ENCODE measurements at regions not wholly inside any gene's neighbourhood (a gene's known extent, or its start where the extent isn't known, plus 50 kb on each side); places are given as distances from the start of the nearest gene placed in this dataset.
"Not testable (repeated sequence)": the region's sequence is repeated elsewhere in the genome, so short reads cannot be mapped to it uniquely, and the experiment has no call there.

DNA sequence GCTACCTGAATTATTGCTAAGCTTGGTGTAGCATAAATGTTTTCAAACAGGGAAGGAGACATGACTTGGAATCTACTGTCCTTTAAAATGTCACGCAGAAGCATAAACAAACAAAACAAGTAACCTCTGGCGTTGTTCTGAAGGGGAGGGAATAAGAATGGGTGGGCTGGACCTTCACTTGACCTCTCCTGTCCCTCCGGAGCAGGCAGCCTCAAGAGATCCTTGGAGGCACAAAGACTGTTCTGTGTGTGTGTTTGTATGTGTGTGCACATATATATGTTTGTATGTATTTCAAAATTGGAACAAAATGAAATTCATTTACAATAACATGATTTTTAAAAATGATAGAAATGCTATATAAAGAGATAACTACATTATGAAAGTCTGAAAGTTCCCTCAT is 91.3 kb upstream of the DCLK2 start:
- DNase-seq (ENCODE audit: low read depth in 2 of 2) = no peak

DNA sequence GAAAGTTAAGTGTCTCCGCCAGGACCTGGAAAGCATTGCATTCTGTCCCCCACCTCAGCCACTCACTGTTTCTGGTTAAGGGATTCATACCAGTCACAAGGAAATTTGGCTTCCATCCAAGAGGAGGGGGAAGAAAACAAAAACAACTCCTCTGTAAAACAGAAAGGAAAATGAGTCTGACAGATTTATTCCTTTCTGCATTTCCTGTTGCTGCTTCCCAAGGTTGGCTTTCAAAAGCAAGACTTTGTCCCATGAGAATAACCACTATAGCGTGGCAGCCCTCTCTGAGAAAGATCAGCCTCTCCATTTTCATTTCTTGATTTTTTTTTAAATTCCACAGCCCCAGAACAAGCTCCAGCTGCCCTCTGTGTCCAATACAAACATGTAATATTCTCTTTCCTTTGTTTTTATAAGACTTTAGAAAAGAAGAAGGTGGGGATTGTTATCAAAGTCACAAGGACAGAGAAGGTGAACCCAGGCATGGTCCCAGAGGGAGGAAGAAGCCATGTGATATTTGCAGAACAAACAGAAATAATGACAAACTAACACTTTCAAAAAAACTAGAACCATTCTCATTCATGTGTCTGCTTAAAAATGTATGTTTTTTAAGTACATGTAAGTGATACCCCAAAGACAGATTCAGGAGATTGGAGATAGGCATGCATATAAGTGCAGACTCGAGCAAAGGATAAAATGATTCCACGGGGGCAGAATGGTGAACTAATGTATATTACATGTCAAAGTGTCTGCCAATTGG is 90.7 kb upstream of the DCLK2 start:
- DNase-seq (ENCODE audit: low read depth in 2 of 2) = no peak

DNA sequence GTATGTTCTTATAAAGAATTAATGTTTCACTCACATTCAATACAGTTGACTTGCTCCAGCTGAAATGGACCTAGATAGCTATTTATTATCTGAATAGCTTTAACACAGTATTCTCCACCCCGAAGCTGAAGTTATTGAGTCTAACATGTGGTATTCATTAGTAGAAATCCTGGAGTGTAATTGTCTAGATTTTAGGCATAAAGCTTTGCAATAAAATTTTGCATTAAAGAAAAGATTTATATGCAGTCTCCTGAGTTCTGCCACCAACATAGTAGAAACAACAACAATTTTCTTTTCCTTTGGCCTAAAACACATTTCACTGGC is 90.2 kb upstream of the DCLK2 start:
- DNase-seq (ENCODE audit: low read depth in 2 of 2) = no peak

DNA sequence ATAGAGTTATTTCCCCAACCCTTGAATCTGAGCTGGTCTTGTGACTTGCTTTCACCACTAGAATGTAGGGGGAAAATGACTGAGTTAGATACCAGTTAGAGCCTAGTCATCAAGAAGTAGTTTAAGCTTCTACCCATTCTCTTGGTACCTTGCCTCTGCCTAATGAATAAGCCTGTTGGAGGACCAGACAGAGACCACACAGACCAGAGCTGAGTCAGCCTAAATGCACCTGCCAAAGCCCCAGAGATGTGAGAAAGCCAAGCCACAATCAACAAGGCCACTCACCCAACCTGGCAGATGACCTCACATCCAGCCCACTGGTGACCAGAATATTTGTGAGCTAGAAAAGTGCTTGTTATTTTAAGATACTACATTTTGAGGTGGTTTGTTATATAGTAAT is 85.2 kb upstream of the DCLK2 start:
- no peak for DNase-seq (ENCODE audit: low read depth in 2 of 2)

DNA sequence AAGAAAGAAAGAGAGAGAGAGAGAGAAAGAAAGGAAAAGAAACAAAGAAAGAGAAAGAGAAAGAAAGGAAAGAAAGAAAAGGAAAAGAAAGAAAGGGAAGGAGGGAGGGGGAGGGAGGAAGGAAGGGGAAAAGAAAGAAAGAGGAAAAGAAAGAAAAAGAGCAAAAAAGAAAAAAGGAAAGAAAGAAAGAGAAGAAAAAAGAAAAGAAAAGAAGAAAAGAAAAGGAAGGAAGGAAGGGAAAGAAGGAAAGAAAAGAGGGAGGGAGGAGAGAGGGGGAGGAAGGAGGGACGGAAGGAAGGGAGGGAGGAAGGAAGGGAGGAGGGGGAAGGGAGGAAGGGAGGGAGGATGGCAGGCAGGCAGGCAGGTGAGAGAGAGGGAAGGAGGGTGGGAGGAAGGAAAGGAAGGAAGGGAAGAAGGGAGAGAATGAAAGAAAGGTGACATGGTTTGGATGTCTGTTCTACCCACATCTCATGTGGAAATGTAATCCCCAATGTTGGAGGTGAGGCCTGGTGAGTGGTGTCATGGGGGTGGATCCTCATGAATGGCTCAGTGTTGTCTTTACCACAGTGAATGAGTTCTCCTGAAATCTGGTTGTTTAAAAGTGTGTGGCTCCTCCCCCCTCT is 83.0 kb upstream of the DCLK2 start:
- DNase-seq (ENCODE audit: low read depth in 2 of 2) = no peak

DNA sequence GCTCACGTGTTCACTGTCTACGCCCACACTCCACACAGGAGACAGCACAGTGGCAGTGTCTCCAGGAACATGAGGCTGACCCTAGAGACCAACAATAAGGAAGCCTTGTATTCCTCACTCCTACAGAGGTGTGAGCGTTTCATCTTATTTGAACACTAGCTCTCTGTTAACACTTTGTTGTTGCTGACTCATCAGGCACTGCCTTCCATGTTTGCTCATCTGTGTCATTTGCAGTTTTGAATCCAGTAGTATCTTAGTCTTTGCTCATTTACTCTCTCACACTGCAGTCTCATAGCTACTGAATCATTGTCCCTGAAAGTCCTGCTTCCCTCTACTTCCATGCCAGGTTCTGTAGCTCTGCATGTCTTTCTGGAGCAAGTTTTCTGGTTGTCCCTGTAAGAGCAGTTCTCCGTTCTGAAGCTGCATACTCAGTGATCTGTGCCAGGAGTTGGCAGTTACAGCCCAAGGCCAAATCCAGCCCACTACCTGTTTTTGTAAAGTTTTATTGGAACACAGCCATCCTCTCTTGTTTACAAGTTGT is 80.3 kb upstream of the DCLK2 start:
- DNase-seq (ENCODE audit: low read depth in 2 of 2) = no peak

DNA sequence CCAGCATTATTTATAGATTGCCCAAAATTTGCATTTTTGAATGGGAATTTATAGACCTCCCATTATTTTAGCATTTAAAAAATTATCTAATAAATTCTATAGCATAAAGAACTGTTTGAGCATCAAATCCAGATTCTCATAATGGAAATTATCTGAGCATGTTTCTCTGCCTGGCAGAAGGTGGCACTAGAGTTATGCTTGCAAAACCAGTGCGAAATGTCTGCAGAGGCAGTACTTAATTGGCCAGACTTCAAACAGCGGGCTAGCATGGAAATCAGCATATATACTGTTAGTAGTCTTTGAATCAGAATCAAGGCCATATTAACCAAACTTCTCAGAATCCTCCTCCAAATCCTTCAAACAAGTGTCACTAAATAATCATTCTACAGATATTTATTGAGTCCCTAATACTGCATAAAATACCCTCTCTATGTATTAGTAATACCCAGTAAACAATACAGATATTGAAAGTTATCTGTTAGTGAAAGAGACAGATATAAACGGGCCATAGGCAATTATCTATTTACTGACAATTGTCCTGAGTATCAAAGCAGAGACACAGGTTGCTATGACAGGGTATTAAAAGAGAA is 78.7 kb upstream of the DCLK2 start:
- no peak for DNase-seq (ENCODE audit: low read depth in 2 of 2)

DNA sequence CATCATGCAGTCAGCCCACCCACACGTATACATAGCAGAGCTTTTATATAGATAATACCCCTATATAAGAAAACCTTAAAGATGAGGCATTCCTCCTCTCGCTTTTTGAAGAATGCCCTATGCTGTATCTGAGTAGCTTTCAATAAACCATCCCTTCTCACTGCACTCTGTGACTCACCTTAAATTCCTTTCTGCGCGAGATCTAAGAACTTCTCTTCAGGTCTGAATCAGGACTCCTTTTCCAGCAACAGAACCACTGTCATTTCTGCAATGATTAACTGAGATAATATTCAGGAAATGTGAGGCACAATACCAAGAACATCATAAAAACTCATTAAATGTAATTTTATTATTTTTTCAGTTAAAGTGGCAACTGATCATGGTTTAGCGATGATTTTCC is 76.4 kb upstream of the DCLK2 start:
- no peak for DNase-seq (ENCODE audit: low read depth in 2 of 2)

DNA sequence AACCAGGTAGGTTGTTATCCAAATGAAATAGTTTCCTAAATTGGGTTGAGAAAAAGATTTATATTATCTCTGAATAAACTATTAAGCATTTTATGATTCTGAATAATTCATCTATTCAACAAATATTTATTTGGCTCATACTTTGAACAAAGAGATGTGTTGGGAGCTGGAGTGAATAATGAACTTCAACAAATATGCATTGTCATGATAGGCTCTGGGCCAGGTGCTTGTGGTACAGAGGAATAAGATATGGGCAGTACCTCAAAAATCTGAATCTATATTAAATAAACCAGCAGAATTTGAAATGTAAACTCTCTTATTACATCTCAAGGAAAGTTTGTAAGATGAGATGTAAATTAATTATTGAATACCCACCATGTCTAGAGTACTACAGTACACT is 75.7 kb upstream of the DCLK2 start:
- no peak for DNase-seq (ENCODE audit: low read depth in 2 of 2)

DNA sequence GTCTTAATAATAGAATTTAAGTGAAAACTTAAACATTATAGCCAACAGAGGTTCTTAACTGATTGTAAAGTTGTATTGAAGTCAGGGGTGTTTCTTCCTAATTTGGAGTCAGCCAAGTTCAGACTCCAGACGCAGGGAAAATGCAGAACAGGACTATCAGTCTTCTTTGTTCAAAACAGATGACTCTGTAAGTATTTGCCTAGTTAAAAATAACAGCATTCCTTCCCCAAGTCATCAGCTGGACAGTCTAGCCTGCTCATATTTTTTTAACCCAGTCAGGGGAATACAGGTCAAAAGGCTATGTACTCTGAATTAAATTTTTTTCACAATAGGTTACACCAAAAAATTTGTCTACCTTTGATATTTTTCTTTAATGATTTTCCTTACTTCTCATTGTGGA is 73.8 kb upstream of the DCLK2 start:
- no peak for DNase-seq (ENCODE audit: low read depth in 2 of 2)

DNA sequence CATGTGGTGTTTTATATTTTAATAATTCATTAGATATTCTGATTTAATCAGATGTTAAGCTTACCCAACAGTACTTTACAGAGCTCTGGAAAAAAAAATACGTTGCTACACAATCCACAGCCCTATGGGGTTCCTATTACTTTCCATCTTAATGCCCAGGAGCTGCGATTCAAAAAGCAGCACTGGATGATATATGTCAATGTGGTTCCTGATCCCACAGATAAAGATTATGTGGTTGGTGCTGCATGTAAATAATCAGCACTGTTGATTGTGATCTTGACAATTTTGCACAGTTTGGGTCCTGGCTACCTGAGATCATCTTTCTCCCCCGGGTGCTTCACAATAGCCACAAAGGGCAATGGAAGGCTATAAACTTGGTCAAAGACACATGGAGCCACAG is 72.7 kb upstream of the DCLK2 start:
- DNase-seq (ENCODE audit: low read depth in 2 of 2) = no peak

DNA sequence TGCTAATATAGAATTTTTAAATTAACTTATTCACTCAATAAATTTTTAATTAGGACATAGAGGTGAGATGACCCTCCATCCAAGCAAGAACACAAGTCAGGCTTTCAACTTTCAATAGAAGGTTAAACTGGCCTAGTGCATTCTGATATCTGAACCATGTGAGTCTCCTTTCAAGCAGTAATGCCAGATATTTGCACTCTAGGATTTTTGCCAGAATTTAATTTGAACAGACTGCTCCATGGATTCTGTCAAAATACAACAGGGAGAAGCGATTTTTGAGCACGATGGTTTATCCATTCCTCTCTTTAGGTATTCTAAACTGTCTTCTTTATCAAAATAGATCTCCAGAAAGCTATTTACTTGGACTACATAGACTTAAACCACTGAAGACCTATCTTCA is 72.0 kb upstream of the DCLK2 start:
- no peak for DNase-seq (ENCODE audit: low read depth in 2 of 2)

DNA sequence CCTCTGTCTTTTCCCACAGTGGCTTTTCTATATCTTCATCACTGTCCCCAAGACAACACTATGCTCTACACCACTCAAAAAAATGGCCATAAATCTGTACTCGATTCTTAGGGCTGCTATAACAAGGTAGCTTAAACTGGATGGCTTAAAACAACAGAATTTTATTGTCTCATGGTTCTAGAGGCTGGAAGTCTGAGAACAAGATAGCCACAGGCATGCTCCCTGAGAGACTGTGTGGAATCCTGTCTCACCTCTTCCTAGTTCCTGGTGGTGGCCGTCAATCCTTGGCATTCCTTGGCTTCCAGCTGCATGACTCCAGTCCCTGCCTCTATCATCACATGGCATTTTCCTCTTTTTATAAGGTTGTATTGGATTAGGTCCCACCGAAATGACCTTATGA is 70.7 kb upstream of the DCLK2 start:
- DNase-seq (ENCODE audit: low read depth in 2 of 2) = no peak

DNA sequence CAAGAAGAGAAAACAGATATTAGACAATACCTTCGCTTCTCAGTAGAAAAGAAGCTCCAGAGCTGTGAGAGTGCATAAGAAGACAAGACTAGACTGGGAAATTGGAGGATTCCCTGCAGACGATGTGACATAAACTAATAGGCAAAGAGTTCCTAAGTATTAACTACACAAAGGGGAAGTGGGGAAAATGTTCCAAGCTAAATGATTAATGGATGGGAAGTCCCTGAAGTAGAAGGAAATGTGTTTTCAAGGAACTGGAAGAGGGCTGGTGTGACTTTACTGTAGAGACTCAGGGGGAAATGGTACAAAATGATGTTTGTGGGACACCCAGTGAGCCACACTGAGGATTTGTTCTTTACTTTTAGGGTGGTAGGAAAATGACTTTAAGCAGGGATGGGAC is 69.7 kb upstream of the DCLK2 start:
- DNase-seq (ENCODE audit: low read depth in 2 of 2) = no peak

DNA sequence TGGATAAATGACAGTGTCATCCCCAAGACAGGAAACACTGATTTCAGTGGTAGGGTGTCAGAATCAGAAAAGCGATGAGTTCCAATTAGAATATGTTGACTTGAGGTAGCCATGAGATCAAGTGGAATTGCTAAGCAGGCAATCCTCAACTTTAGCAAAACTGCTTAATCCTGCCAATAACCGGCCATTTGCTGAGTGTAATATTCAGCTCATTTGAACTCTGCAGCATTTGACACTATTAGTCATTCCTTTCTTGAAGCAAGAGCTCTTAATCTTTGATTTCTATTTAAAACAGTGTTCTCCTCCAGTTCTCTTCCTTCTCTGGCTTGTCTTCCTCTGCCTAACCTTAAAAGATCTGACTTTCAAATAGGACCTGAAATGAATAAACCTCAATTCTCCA is 68.7 kb upstream of the DCLK2 start:
- no peak for DNase-seq (ENCODE audit: low read depth in 2 of 2)

DNA sequence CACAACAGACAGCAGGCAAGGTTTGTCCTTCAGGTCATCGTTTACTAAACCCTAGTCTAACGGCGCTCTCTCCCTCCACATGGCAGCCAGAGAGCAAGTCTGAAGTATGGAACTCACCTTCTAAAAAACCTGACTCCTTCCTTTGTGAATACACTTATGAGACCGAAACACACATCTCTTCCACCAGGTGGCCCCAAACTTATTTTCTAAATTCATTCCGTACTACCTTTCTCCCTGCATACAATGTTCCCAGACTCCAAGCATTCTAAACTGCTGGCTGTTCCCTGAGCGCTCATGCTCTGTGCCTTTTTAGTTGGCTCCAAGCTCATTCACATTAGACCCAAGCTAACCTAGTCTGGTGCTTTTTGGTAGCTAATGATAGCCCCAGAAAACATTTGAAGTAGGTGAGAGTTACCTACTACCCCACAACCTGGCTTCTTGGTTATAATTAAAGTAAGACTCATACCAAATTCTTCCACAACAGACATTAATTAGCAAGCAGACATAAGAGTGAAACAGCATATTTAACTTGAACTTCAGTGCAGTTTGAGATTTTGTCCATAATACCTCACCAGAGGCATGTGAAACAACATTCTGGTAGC is 67.6 kb upstream of the DCLK2 start:
- DNase-seq (ENCODE audit: low read depth in 2 of 2) = no peak

DNA sequence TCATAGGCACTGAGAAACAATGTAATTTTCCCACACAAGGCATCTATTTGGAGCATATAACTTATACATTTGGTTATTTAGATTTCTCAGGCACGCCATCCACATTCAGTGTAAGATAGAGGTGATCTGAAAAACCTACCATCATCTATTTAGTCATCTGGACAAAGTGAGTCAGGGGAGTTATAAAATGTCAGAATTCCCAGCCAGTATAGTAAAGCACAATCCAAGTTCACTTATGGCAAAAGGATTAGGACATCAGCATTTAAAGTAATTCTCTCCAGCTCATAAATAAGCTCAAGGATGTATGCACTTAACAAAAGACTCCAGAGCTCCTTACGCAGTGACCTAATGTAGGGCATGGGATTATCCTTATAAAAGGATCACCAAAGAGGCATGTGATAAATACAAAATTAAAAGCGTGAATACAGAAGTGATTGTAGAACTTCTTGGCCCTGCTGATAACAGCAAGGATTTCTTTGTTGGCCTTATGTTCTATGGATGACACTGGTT is 65.3 kb upstream of the DCLK2 start:
- no peak for DNase-seq (ENCODE audit: low read depth in 2 of 2)

DNA sequence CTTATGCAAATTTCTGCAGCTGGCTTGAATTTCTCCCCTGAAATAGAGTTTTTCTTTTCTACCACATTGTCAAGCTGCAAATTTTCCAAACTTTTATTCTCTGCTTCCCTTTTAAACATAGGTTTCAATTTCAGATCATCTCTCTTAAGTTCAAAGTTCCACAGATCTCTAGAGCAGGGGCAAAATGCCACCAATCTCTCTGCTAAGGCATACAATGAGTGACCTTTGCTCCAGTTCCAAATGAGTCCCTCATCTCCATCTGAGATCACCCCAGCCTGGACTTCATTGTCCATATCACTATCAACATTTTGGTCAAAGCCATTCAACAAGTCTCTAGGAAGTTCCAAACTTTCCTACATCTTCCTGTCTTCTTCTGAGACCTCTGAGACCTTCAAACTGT is 62.3 kb upstream of the DCLK2 start:
- not testable (repeated sequence) for DNase-seq (ENCODE audit: low read depth in 2 of 2)

DNA sequence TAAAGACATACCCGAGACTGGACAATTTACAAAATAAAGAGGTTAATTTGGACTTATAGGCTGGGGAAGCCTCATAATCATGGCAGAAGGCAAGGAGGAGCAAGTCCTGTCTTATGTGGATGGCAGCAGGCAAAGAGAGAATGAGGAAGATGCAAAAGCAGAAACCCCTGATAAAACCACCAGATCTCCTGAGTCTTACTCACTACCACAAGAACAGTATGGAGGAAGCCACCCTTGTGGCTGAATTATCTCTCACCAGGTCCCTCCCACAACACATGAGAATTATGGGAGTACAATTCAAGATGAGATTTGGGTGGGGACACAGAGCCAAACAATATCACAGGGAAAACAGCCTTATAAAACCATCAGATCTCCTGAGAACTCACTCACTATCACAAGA is 61.6 kb upstream of the DCLK2 start:
- not testable (repeated sequence) for DNase-seq (ENCODE audit: low read depth in 2 of 2)

DNA sequence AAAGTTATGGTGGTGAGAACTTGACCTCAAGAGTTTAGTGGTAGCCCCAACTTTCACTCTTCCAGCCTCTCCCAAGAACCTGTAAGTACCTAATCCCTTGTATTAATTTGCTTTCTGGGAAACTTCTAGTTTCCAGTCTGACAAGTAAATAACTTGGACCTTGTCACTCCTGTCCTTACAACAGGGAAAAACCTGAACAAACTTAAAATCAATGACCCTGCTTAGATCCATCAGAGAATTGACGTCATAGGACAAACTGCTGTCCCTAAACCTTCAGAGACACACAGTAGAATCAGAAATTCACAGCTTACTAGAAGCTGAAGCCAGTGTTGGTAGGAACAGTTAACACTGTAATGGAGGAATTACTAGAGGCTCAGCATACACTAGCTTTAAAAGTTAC is 60.0 kb upstream of the DCLK2 start:
- no peak for DNase-seq (ENCODE audit: low read depth in 2 of 2)

DNA sequence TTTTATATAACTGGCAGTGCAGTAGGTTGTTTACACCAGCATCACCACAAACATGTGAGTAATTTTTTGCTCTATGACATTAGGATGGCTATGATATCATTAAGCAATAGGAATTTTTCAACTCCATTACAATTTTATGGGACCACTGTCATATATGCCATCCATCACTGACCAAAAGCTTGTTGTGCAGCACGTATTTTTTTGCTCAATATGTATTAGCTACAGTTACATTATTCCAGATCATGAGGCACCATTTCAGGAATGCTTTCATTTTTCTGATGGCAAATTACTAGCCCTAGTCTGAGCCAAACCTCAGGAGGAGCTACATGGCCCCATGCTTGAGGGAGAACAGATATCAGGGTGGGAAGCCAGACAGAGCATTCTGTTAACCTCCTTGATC is 56.8 kb upstream of the DCLK2 start:
- DNase-seq (ENCODE audit: low read depth in 2 of 2) = no peak

DNA sequence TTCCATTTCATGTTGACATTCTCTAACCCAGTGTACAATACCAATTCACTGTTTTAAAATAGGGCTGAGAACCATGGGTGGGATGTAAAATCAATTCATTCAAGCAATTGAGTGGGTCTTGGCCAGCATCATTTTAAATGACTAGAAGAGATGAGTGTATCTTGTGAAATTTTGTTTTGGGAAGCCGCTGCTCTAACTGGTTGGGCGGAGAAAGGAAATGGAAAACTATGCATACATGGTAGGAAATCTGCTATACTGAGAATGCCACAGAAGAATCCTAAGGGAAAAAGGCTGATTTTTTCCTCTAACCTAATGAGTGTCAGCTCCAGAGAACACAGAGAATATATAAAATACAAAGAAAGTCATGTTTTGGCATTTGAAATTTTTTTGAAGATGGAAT is 54.8 kb upstream of the DCLK2 start:
- DNase-seq (ENCODE audit: low read depth in 2 of 2) = no peak

DNA sequence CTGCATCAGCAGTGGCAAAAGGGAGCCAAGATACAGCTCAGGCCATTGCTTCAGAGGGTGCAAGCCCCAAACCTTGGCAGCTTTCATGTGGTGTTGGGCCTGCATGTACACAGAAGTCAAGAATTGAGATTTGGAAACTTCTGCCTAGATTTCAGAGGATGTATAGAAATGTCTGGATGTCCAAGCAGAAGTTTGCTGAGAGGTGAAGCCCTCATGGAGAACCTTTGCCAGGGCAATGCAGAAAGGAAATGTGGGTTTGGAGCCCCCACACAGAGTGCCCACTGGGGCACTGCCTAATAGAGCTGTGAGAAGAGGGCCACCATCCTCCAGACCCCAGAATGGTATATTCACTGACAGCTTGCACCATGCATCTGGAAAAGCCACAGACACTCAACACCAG is 51.3 kb upstream of the DCLK2 start:
- DNase-seq (ENCODE audit: low read depth in 2 of 2) = not testable (repeated sequence)
